ENCODE measurements at regions not wholly inside any gene's neighbourhood (a gene's known extent, or its start where the extent isn't known, plus 50 kb on each side); places are given as distances from the start of the nearest gene placed in this dataset.

DNA sequence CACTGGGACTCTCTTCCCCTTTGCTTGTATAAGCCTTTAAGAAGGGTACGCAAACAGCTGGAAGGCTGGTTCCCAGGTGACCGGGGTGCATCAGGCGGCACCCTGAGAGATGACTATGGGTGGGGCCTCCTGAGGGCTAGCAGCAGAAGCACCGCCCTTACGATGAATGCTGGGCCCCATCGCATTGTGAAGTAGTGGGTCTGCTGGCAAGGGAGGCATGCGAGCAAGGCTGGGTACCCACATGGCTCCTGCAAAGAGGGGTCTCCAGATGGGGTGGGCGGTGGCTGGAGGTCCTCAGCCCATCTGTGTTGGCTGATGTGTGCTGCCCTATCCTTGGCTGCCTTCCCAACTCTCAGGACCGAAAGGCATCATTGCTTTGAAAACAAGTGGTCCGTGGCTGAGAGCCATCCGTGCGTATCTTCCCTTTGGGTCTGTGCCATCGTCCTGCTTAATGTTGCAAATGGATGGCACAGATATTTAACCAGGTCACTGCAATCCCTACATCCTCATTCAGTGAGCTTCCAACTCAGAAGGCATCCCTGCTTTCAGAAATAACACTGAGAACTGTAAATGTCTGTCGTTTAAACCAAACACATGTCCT, 83.5 kb upstream of the GPC1 start:
- Histone ChIP-seq H3K9ac (ENCODE audit: low read length) (no peak overlapping the region), H3K27ac (ENCODE audit: low read depth, low read length) (no peak overlapping the region), H4K20me1 (ENCODE audit: insufficient read depth, low read length) (no peaks in the 10 kb centered on the region)

DNA sequence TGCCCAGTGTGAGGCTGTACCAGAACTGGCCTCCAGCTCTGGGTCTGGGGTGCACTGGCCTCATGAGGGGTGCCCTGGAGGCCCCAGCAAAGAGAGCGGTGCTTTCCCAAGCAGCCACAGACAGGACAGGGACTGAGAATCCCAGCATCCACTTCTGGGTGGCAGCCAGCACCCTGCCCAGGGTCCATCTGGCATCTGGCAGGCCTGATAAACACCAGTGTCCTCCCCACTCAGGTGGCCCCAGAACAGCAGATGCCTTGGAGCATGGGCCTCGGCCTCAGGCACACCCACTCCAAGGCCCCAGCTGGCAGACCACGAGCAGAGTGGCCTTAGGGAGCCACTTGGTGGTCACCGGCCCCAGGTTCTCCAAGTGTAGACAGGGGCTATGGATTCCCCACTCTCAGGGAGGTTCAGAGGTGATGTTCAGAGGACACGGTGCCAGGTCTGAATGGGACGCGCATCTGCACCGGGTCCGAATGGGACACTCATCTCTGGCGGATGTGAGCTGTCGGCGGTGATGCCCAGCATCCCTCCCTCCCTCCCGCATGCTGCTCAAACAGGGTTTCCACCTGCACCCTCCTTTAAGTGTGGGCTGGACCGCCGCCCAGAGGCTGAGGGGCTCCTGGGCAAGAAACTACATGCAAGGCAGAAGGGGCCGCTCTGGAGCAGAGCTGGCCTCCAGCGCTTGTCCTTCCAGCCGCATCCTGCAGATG, 82.2 kb upstream of the GPC1 start:
- no peak overlapping the region for H3K27ac ChIP-seq (ENCODE audit: low read depth, low read length)
- H3K9me3 ChIP-seq (ENCODE audit: insufficient read depth, low read depth, low read length), result no peaks in the 10 kb centered on the region
- no peaks in the 10 kb centered on the region for H3K36me3 ChIP-seq (ENCODE audit: insufficient read depth, low read length)
- Mint-ChIP-seq H3K9me3 (ENCODE audit: unreplicated experiment) (peaks cover 23% of the 10 kb centered on the region), H3K27me3 (ENCODE audit: low read depth, unreplicated experiment) (peaks cover 39% of the 10 kb centered on the region), H3K4me1 (ENCODE audit: low read depth, unreplicated experiment) (peaks cover 2% of the 10 kb centered on the region), H3K27ac (ENCODE audit: unreplicated experiment) (no peak overlapping the region), H3K36me3 (ENCODE audit: low read depth, unreplicated experiment) (no peaks in the 10 kb centered on the region), H3K4me3 (ENCODE audit: unreplicated experiment) (no peak overlapping the region)
- H3K4me3 ChIP-seq (ENCODE audit: insufficient read depth, low read depth, low read length), result no peak overlapping the region
- peaks cover 7% of the 10 kb centered on the region for H3K27me3 ChIP-seq (ENCODE audit: insufficient read depth, low read length)
- TF ChIP-seq CTCF (IDR thresholded peaks at IDR 0.05; ENCODE audit: insufficient read depth, low read depth, low read length) (no peak), EZH2 (IDR thresholded peaks at IDR 0.05; ENCODE audit: insufficient read depth, low read length) (no peak)
- no peaks in the 10 kb centered on the region for H3K79me2 ChIP-seq (ENCODE audit: insufficient read depth, low read length)
- H4K20me1 ChIP-seq (ENCODE audit: insufficient read depth, low read length), result no peaks in the 10 kb centered on the region
- no peak overlapping the region for H3K9ac ChIP-seq (ENCODE audit: low read length)
- H3K4me2 ChIP-seq (ENCODE audit: low read length), result no peak overlapping the region
- FAIRE-seq, result no peak
- no peaks in the 10 kb centered on the region for H3K4me1 ChIP-seq (ENCODE audit: insufficient read depth, low read length)
- H2AFZ ChIP-seq (ENCODE audit: low read depth, low read length), result no peak overlapping the region
- DNase-seq (ENCODE audit: low read depth), result no peak

More for the DNA sequence above, 83.5 kb upstream of the GPC1 start:
- Mint-ChIP-seq H3K27ac (ENCODE audit: unreplicated experiment) (no peak overlapping the region), H3K27me3 (ENCODE audit: low read depth, unreplicated experiment) (peaks cover 41% of the 10 kb centered on the region), H3K4me3 (ENCODE audit: unreplicated experiment) (no peak overlapping the region), H3K4me1 (ENCODE audit: low read depth, unreplicated experiment) (peaks cover 2% of the 10 kb centered on the region), H3K36me3 (ENCODE audit: low read depth, unreplicated experiment) (no peaks in the 10 kb centered on the region), H3K9me3 (ENCODE audit: unreplicated experiment) (peaks cover 21% of the 10 kb centered on the region)
- no peak for TF ChIP-seq EZH2 (IDR thresholded peaks at IDR 0.05; ENCODE audit: insufficient read depth, low read length)
- no peak for TF ChIP-seq CTCF (IDR thresholded peaks at IDR 0.05; ENCODE audit: insufficient read depth, low read depth, low read length)
- Histone ChIP-seq H3K27me3 (ENCODE audit: insufficient read depth, low read length) (peaks cover 7% of the 10 kb centered on the region), H3K4me2 (ENCODE audit: low read length) (no peak overlapping the region), H3K4me1 (ENCODE audit: insufficient read depth, low read length) (no peaks in the 10 kb centered on the region), H2AFZ (ENCODE audit: low read depth, low read length) (no peak overlapping the region), H3K9me3 (ENCODE audit: insufficient read depth, low read depth, low read length) (no peaks in the 10 kb centered on the region), H3K79me2 (ENCODE audit: insufficient read depth, low read length) (no peaks in the 10 kb centered on the region), H3K4me3 (ENCODE audit: insufficient read depth, low read depth, low read length) (no peak overlapping the region), H3K36me3 (ENCODE audit: insufficient read depth, low read length) (no peaks in the 10 kb centered on the region)
- FAIRE-seq (no peak), DNase-seq (ENCODE audit: low read depth) (no peak)

GRCh38 chr2:240353944-240354343, 81.5 kb upstream of the GPC1 start:
- Histone ChIP-seq H3K27ac (ENCODE audit: low read depth, low read length) (no peak overlapping the region), H3K9me3 (ENCODE audit: insufficient read depth, low read depth, low read length) (no peaks in the 10 kb centered on the region), H3K27me3 (ENCODE audit: insufficient read depth, low read length) (peaks cover 7% of the 10 kb centered on the region), H3K4me1 (ENCODE audit: insufficient read depth, low read length) (no peaks in the 10 kb centered on the region), H3K4me2 (ENCODE audit: low read length) (no peak overlapping the region), H3K36me3 (ENCODE audit: insufficient read depth, low read length) (no peaks in the 10 kb centered on the region), H2AFZ (ENCODE audit: low read depth, low read length) (no peak overlapping the region), H3K9ac (ENCODE audit: low read length) (no peak overlapping the region), H3K4me3 (ENCODE audit: insufficient read depth, low read depth, low read length) (no peak overlapping the region), H4K20me1 (ENCODE audit: insufficient read depth, low read length) (no peaks in the 10 kb centered on the region), H3K79me2 (ENCODE audit: insufficient read depth, low read length) (no peaks in the 10 kb centered on the region)
- peaks cover 16% of the 10 kb centered on the region for H3K9me3 Mint-ChIP-seq (ENCODE audit: unreplicated experiment)
- H3K4me3 Mint-ChIP-seq (ENCODE audit: unreplicated experiment), result no peak overlapping the region
- TF ChIP-seq CTCF (IDR thresholded peaks at IDR 0.05; ENCODE audit: insufficient read depth, low read depth, low read length) (no peak), EZH2 (IDR thresholded peaks at IDR 0.05; ENCODE audit: insufficient read depth, low read length) (no peak)
- no peaks in the 10 kb centered on the region for H3K36me3 Mint-ChIP-seq (ENCODE audit: low read depth, unreplicated experiment)
- H3K27ac Mint-ChIP-seq (ENCODE audit: unreplicated experiment), result no peak overlapping the region
- peaks cover 36% of the 10 kb centered on the region for H3K27me3 Mint-ChIP-seq (ENCODE audit: low read depth, unreplicated experiment)
- DNase-seq (ENCODE audit: low read depth), result no peak
- H3K4me1 Mint-ChIP-seq (ENCODE audit: low read depth, unreplicated experiment), result peaks cover 2% of the 10 kb centered on the region
- no peak for FAIRE-seq

All from astrocyte (in vitro differentiated cells and primary cell).